IMR-90 (cell line): ENCODE measurements at regions not wholly inside any gene's neighbourhood (a gene's known extent, or its start where the extent isn't known, plus 50 kb on each side); places are given as distances from the start of the nearest gene placed in this dataset.

Experiments used
- ATAC-seq: fragments of 200-7000 bp; cut with Tn5 transposase; 2 replicates; pipeline ENCODE4 v1.9.1; 2020; ENCODE audit warnings: low read depth, mild to moderate bottlenecking, moderate library complexity
- BruUV-seq: library from RNA; stranded (reverse); fragments of 400-500 nt; replicated peaks from 2 replicates; lab custom pipeline; 2021; lab: Mats Ljungman, UMichigan
- CTCF ChIA-PET: fragments of 300-600 bp; formaldehyde crosslinking; extraction: SDS; loops from one replicate; lab custom pipeline; 2021; ENCODE audit warnings: antibody characterized with exemption; lab: Yijun Ruan, JAX
- POLR2A ChIA-PET: fragments of 300-600 bp; sonication (Branson Sonifier 250); formaldehyde crosslinking; loops from one replicate; lab custom pipeline; 2022; ENCODE audit warnings: antibody characterized with exemption; ENCODE audit not compliant: unreplicated experiment; lab: Charles Lee
- DNase-seq: peaks from one replicate; pipeline ENCODE4 v3.0.0; 2013
- H2AFZ ChIP-seq: replicated peaks from 2 replicates; pipeline ENCODE3; 2013; ENCODE audit warnings: low read length, mild to moderate bottlenecking; ENCODE audit not compliant: poor library complexity
- H2AK5ac ChIP-seq: 2 replicates; pipeline ENCODE4 v1.6.1; 2013; ENCODE audit warnings: low read depth, low read length, inconsistent platforms
- H2AK9ac ChIP-seq: replicated peaks from 2 replicates; pipeline ENCODE3; 2013; ENCODE audit warnings: mild to moderate bottlenecking, low read depth, low read length, moderate library complexity; ENCODE audit not compliant: poor library complexity
- H2BK120ac ChIP-seq: 2 replicates; pipeline ENCODE4 v1.6.1; 2013; ENCODE audit warnings: low read depth, low read length, inconsistent platforms
- H2BK15ac ChIP-seq: 3 replicates; pipeline ENCODE4 v1.6.1; 2013; ENCODE audit warnings: low read depth, low read length, inconsistent platforms
- H2BK20ac ChIP-seq: 2 replicates; pipeline ENCODE4 v1.6.1; 2013; ENCODE audit warnings: low read depth, mild to moderate bottlenecking, inconsistent platforms, low read length, moderate library complexity
- H2BK5ac ChIP-seq: 2 replicates; pipeline ENCODE4 v1.6.1; 2013; ENCODE audit warnings: mild to moderate bottlenecking, low read depth, low read length, inconsistent platforms; ENCODE audit not compliant: poor library complexity, severe bottlenecking
- H3K14ac ChIP-seq: replicated peaks from 2 replicates; pipeline ENCODE4 v1.6.1; 2013; ENCODE audit warnings: low read depth, low read length, inconsistent platforms
- H3K18ac ChIP-seq: 2 replicates; pipeline ENCODE4 v1.6.1; 2013; ENCODE audit warnings: low read depth, low read length, control low read depth
- H3K23ac ChIP-seq: 2 replicates; pipeline ENCODE4 v1.6.1; 2013; ENCODE audit warnings: low read depth, low read length, inconsistent platforms
- H3K27ac ChIP-seq: 2 replicates; pipeline ENCODE4 v1.5.1; 2013; ENCODE audit warnings: mild to moderate bottlenecking, control low read depth, low read length; ENCODE audit not compliant: insufficient read depth
- H3K27me3 ChIP-seq: 2 replicates; pipeline ENCODE4 v1.6.1; 2013; ENCODE audit warnings: low read length; ENCODE audit not compliant: control insufficient read depth, insufficient read depth
- H3K36me3 ChIP-seq: 2 replicates; pipeline ENCODE4 v1.6.1; 2013; ENCODE audit warnings: low read length, mixed read lengths; ENCODE audit not compliant: control insufficient read depth, insufficient read depth
- H3K4ac ChIP-seq: 2 replicates; pipeline ENCODE4 v1.6.1; 2013; ENCODE audit warnings: low read depth, low read length, inconsistent platforms
- H3K4me1 ChIP-seq: 2 replicates; pipeline ENCODE4 v1.6.1; 2013; ENCODE audit warnings: low read length, mixed read lengths; ENCODE audit not compliant: control insufficient read depth, insufficient read depth
- H3K4me2 ChIP-seq: 2 replicates; pipeline ENCODE4 v1.6.1; 2013; ENCODE audit warnings: low read depth, mild to moderate bottlenecking, control low read depth, low read length, moderate library complexity
- H3K4me3 ChIP-seq: 2 replicates; pipeline ENCODE4 v1.5.1; 2013; ENCODE audit warnings: low read depth, mild to moderate bottlenecking, control low read depth, low read length, moderate library complexity; ENCODE audit not compliant: insufficient read depth
- H3K56ac ChIP-seq: 2 replicates; pipeline ENCODE4 v1.6.1; 2013; ENCODE audit warnings: low read length, inconsistent platforms; ENCODE audit not compliant: insufficient read depth; ENCODE audit errors: extremely low read depth
- H3K79me1 ChIP-seq, 2 experiments: 2 replicates each; pipeline ENCODE4 v1.6.1; 2013; ENCODE audit warnings: low read length in 2 of 2, inconsistent platforms in 1 of 2, low read depth in 1 of 2
- H3K9ac ChIP-seq: 2 replicates; pipeline ENCODE4 v1.6.1; 2013; ENCODE audit warnings: low read depth, low read length, control low read depth
- H3K9me1 ChIP-seq: 2 replicates; pipeline ENCODE4 v1.6.1; 2013; ENCODE audit warnings: low read length, inconsistent platforms; ENCODE audit not compliant: insufficient read depth
- H3K9me3 ChIP-seq: 2 replicates; pipeline ENCODE4 v1.6.1; 2013; ENCODE audit warnings: low read length; ENCODE audit not compliant: control insufficient read depth, insufficient read depth
- H4K20me1 ChIP-seq: 2 replicates; pipeline ENCODE4 v1.6.1; 2013; ENCODE audit warnings: low read length, inconsistent platforms; ENCODE audit not compliant: insufficient read depth
- H4K5ac ChIP-seq: 2 replicates; pipeline ENCODE4 v1.6.1; 2013; ENCODE audit warnings: mild to moderate bottlenecking, low read depth, low read length, control low read depth
- H4K8ac ChIP-seq, 2 experiments: 2 replicates each; pipeline ENCODE4 v1.6.1; 2013; ENCODE audit warnings: low read depth in 2 of 2, low read length in 2 of 2, control low read depth in 1 of 2, inconsistent platforms in 1 of 2
- H4K91ac ChIP-seq: 2 replicates; pipeline ENCODE4 v1.6.1; 2013; ENCODE audit warnings: low read depth, low read length, inconsistent platforms; ENCODE audit not compliant: insufficient read depth
- BHLHE40 ChIP-seq: fragments of 150-350 bp; IDR thresholded peaks from 2 replicates; pipeline ENCODE4 v1.6.1; 2016; ENCODE audit warnings: mild to moderate bottlenecking, low read depth, low read length
- CEBPB ChIP-seq: IDR thresholded peaks from 2 replicates; pipeline ENCODE4 v1.6.1; 2012; ENCODE audit warnings: low read depth, low read length, improper control_type of control experiment
- CHD1 ChIP-seq: IDR thresholded peaks from 2 replicates; pipeline ENCODE4 v1.6.1; 2012; ENCODE audit warnings: low read depth, low read length, improper control_type of control experiment
- FOS ChIP-seq: fragments of 150-350 bp; IDR thresholded peaks from 2 replicates; pipeline ENCODE4 v1.6.1; 2016; ENCODE audit warnings: low read depth, low read length
- MAZ ChIP-seq: IDR thresholded peaks from 2 replicates; pipeline ENCODE4 v1.6.1; 2012; ENCODE audit warnings: low read depth, mild to moderate bottlenecking, low read length, improper control_type of control experiment, moderate library complexity, borderline replicate concordance
- MXI1 ChIP-seq: IDR thresholded peaks from 2 replicates; pipeline ENCODE4 v1.6.1; 2012; ENCODE audit warnings: low read depth, mild to moderate bottlenecking, low read length, moderate library complexity, borderline replicate concordance
- RAD21 ChIP-seq: IDR thresholded peaks from 2 replicates; pipeline ENCODE4 v1.6.1; 2012; ENCODE audit warnings: low read length, improper control_type of control experiment
- SMC3 ChIP-seq: fragments of 150-350 bp; IDR thresholded peaks from 2 replicates; pipeline ENCODE4 v1.6.1; 2016; ENCODE audit warnings: low read depth, mild to moderate bottlenecking, antibody characterized with exemption, low read length, moderate library complexity
- USF2 ChIP-seq: fragments of 150-350 bp; IDR thresholded peaks from 2 replicates; pipeline ENCODE4 v1.6.1; 2017; ENCODE audit warnings: mild to moderate bottlenecking, antibody characterized with exemption, low read length, low read depth
- WGBS, 2 experiments: methylation state at CpG; one replicate each; pipeline versions ENCODE4 v1.1.5 to v1.1.7; 2013; ENCODE audit warnings: missing lambda C conversion rate in 2 of 2; ENCODE audit not compliant: insufficient read length in 1 of 2; ENCODE audit errors: extremely low coverage in 2 of 2; 5-methylcytosine and 5-hydroxymethylcytosine counted together
- dilution Hi-C: fragments of 300-500 bp; cut with HindIII; formaldehyde crosslinking; loops from one replicate; pipeline ENCODE4 v1.14.3; 2018; ENCODE audit warnings: low sequenced_read_pairs; ENCODE audit not compliant: unreplicated experiment
- in situ Hi-C: fragments of 300-500 bp; cut with MboI; formaldehyde crosslinking; loops from 3 replicates; pipeline ENCODE4 v1.14.3; 2019; ENCODE audit warnings: low sequenced_read_pairs, inconsistent platforms, mixed read lengths
- intact Hi-C: fragments of 100-400 bp; cut with micrococcal nuclease; formaldehyde crosslinking; loops from 2 replicates; pipeline ENCODE4 v1.10.0; 2022
- TF ChIP-seq, protein P1 (sequence below): conservative IDR thresholded peaks from 2 replicates; pipeline ENCODE4 v1.5.1; 2012; ENCODE audit warnings: mild to moderate bottlenecking, low read depth, low read length, improper control_type of control experiment

DNA sequence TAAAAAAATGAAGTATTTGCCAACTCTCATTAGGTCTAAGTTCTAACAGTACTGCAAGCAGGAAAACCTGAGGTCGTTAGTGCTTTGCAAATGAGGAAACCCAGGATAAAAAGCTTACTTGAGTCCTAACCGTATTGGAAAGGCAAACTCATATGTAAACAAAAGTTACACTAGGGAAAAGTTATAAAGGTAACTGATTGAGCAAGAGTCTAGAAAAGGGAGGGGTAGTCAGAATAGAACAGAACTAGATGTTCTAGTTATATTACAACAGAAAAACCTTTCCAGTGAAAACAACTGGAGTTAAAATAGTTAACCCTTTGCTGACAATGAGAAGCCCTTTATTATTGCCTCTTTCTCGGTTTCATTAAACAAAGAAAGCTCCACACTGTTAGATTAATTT lies 66.4 kb upstream of the MAOA start:
- Histone ChIP-seq H3K18ac (no peak overlapping the region), H3K4me2 (no peak overlapping the region), H4K8ac (no peak overlapping the region), H3K27ac (no peak overlapping the region), H3K9me3 (no peaks in the 10 kb centered on the region), H2AK9ac (no peak overlapping the region), H2BK5ac (no peak overlapping the region), H2BK15ac (no peak overlapping the region), H3K4me1 (no peaks in the 10 kb centered on the region), H3K14ac (no peak overlapping the region), H3K9me1 (no peaks in the 10 kb centered on the region), H2AK5ac (no peak overlapping the region), H3K79me1 (no peaks in the 10 kb centered on the region), H3K4ac (no peak overlapping the region), H3K36me3 (no peaks in the 10 kb centered on the region), H3K56ac (no peak overlapping the region), H2BK20ac (no peak overlapping the region), H2BK120ac (no peak overlapping the region), H3K27me3 (no peaks in the 10 kb centered on the region; the same call in 1 of the 2 replicates), H3K9ac (no peak overlapping the region), H4K20me1 (no peaks in the 10 kb centered on the region), H3K4me3 (no peak overlapping the region), H2AFZ (no peak overlapping the region), H4K5ac (no peak overlapping the region), H4K91ac (no peak overlapping the region), H3K23ac (no peak overlapping the region)
- no CpG with 5 or more reads among the region's 3 CpGs for WGBS, 2 experiments
- no peak for TF ChIP-seq RAD21
- TF ChIP-seq MAZ, result no peak
- TF ChIP-seq USF2, result no peak
- TF ChIP-seq CHD1, result no peak
- no peak for TF ChIP-seq MXI1
- no peak for TF ChIP-seq CEBPB
- TF ChIP-seq FOS, result no peak
- no peak for TF ChIP-seq BHLHE40
- TF ChIP-seq, protein P1, sequence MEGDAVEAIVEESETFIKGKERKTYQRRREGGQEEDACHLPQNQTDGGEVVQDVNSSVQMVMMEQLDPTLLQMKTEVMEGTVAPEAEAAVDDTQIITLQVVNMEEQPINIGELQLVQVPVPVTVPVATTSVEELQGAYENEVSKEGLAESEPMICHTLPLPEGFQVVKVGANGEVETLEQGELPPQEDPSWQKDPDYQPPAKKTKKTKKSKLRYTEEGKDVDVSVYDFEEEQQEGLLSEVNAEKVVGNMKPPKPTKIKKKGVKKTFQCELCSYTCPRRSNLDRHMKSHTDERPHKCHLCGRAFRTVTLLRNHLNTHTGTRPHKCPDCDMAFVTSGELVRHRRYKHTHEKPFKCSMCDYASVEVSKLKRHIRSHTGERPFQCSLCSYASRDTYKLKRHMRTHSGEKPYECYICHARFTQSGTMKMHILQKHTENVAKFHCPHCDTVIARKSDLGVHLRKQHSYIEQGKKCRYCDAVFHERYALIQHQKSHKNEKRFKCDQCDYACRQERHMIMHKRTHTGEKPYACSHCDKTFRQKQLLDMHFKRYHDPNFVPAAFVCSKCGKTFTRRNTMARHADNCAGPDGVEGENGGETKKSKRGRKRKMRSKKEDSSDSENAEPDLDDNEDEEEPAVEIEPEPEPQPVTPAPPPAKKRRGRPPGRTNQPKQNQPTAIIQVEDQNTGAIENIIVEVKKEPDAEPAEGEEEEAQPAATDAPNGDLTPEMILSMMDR, result no peak
- TF ChIP-seq SMC3, result no peak
- DNase-seq (no peak), ATAC-seq (no peak)
- CTCF ChIA-PET, result no interaction called here
- POLR2A ChIA-PET, result no interaction called here
- BruUV-seq, result no TSS peak
- dilution Hi-C loops (no loop called here), in situ Hi-C loops (no loop called here), intact Hi-C loops (no loop called here)
